ENCODE measurements at regions not wholly inside any gene's neighbourhood (a gene's known extent, or its start where the extent isn't known, plus 50 kb on each side); places are given as distances from the start of the nearest gene placed in this dataset.

DNA sequence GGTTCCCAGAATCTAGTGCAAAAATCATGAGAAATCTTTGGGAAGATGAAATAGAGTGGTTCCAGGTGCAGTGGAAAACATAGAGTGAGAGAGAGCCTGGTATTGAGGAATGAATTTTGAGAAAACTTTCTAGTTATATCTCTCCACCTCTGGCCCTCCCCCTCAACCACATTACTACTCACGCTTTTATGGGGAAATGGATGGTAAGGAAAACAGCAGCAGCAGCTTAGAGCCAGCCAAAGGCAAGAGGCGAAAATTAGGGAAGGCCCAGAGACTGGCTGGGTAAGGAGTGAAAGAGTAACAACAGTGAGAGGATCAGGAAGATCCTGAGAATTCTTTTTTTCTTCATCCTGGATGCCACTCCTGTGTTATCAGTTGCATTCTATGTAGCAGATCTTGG, 187.9 kb upstream of the ECI2 start:
- H3K27me3 ChIP-seq (ENCODE audit: low read length), result no peaks in the 10 kb centered on the region
- H3K79me2 ChIP-seq (ENCODE audit: low read length), result no peaks in the 10 kb centered on the region
- no peak overlapping the region for H3K4me2 ChIP-seq (ENCODE audit: low read depth, low read length, poor library complexity, severe bottlenecking)
- no peaks in the 10 kb centered on the region for H4K20me1 ChIP-seq (ENCODE audit: insufficient read depth, low read depth, low read length)
- H3K9ac ChIP-seq (ENCODE audit: low read length), result no peak overlapping the region
- H3K9me3 ChIP-seq (ENCODE audit: low read length), result no peaks in the 10 kb centered on the region
- no peak overlapping the region for H3K27ac ChIP-seq (ENCODE audit: low read length)
- no peak overlapping the region for H3K4me3 ChIP-seq (ENCODE audit: low read length)
- H3K9me2 ChIP-seq (replicated peaks; ENCODE audit: insufficient read depth, low read length), result no peaks in the 10 kb centered on the region
- no peak for DNase-seq
- no peaks in the 10 kb centered on the region for H3K36me3 ChIP-seq (ENCODE audit: insufficient read depth, low read length)
- no peaks in the 10 kb centered on the region for H3K4me1 ChIP-seq (ENCODE audit: low read length)
- no peak overlapping the region for H2AFZ ChIP-seq (ENCODE audit: low read length)

- Histone ChIP-seq H3K9me3 (ENCODE audit: low read length) (no peaks in the 10 kb centered on the region), H2AFZ (ENCODE audit: low read length) (no peak overlapping the region), H3K27me3 (ENCODE audit: low read length) (no peaks in the 10 kb centered on the region), H3K79me2 (ENCODE audit: low read length) (no peaks in the 10 kb centered on the region), H3K9me2 (replicated peaks; ENCODE audit: insufficient read depth, low read length) (no peaks in the 10 kb centered on the region), H4K20me1 (ENCODE audit: insufficient read depth, low read depth, low read length) (no peaks in the 10 kb centered on the region), H3K27ac (ENCODE audit: low read length) (no peak overlapping the region), H3K4me1 (ENCODE audit: low read length) (no peaks in the 10 kb centered on the region), H3K4me2 (ENCODE audit: low read depth, low read length, poor library complexity, severe bottlenecking) (no peak overlapping the region), H3K9ac (ENCODE audit: low read length) (no peak overlapping the region), H3K4me3 (ENCODE audit: low read length) (no peak overlapping the region), H3K36me3 (ENCODE audit: insufficient read depth, low read length) (no peaks in the 10 kb centered on the region)
- DNase-seq, result no peak
Measured at GRCh38 chr6:4322846-4323309, 187.5 kb upstream of the ECI2 start.

- H3K27me3 ChIP-seq (ENCODE audit: low read length), result no peaks in the 10 kb centered on the region
- no peak for DNase-seq
- H3K9me2 ChIP-seq (replicated peaks; ENCODE audit: insufficient read depth, low read length), result no peaks in the 10 kb centered on the region
- H3K27ac ChIP-seq (ENCODE audit: low read length), result no peak overlapping the region
- H3K4me3 ChIP-seq (ENCODE audit: low read length), result no peak overlapping the region
- H3K36me3 ChIP-seq (ENCODE audit: insufficient read depth, low read length), result no peaks in the 10 kb centered on the region
- H3K4me1 ChIP-seq (ENCODE audit: low read length), result no peaks in the 10 kb centered on the region
- H3K4me2 ChIP-seq (ENCODE audit: low read depth, low read length, poor library complexity, severe bottlenecking), result no peak overlapping the region
- no peak overlapping the region for H3K9ac ChIP-seq (ENCODE audit: low read length)
- H2AFZ ChIP-seq (ENCODE audit: low read length), result no peak overlapping the region
- no peaks in the 10 kb centered on the region for H4K20me1 ChIP-seq (ENCODE audit: insufficient read depth, low read depth, low read length)
- no peaks in the 10 kb centered on the region for H3K9me3 ChIP-seq (ENCODE audit: low read length)
- H3K79me2 ChIP-seq (ENCODE audit: low read length), result no peaks in the 10 kb centered on the region
Measured at GRCh38 chr6:4322134-4322845, 186.9 kb upstream of the ECI2 start.

DNA sequence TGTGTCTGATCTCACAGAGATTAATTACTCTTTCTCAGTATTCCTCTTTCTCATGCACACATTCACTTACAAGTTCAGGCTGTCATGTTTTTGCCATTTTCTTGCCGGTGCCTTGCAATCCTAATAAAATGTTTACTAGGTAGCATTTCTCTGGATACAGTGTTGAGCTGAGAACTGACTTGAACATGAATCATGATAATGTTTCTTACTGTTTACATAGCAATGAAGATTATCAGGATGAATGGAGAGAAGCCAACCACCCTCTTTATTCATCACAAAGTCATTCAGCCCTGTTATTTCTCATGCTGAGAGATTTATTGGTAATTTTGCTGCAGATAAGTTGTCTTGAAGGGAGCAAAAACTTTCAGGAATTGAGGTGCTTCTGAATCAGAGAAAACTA, 185.5 kb upstream of the ECI2 start:
- Histone ChIP-seq H3K4me3 (ENCODE audit: low read length) (no peak overlapping the region), H3K27ac (ENCODE audit: low read length) (no peak overlapping the region), H4K20me1 (ENCODE audit: insufficient read depth, low read depth, low read length) (no peaks in the 10 kb centered on the region), H3K4me2 (ENCODE audit: low read depth, low read length, poor library complexity, severe bottlenecking) (no peak overlapping the region), H3K9ac (ENCODE audit: low read length) (no peak overlapping the region), H3K4me1 (ENCODE audit: low read length) (no peaks in the 10 kb centered on the region), H3K27me3 (ENCODE audit: low read length) (no peaks in the 10 kb centered on the region), H3K79me2 (ENCODE audit: low read length) (no peaks in the 10 kb centered on the region), H2AFZ (ENCODE audit: low read length) (no peak overlapping the region), H3K9me2 (replicated peaks; ENCODE audit: insufficient read depth, low read length) (no peaks in the 10 kb centered on the region), H3K9me3 (ENCODE audit: low read length) (no peaks in the 10 kb centered on the region), H3K36me3 (ENCODE audit: insufficient read depth, low read length) (no peaks in the 10 kb centered on the region)
- DNase-seq, result no peak

GRCh38 chr6:4319981-4320683, 184.8 kb upstream of the ECI2 start:
- Histone ChIP-seq H3K4me2 (ENCODE audit: low read depth, low read length, poor library complexity, severe bottlenecking) (no peak overlapping the region), H3K4me1 (ENCODE audit: low read length) (no peaks in the 10 kb centered on the region), H3K4me3 (ENCODE audit: low read length) (no peak overlapping the region), H3K27me3 (ENCODE audit: low read length) (no peaks in the 10 kb centered on the region), H3K9me3 (ENCODE audit: low read length) (no peaks in the 10 kb centered on the region), H3K9ac (ENCODE audit: low read length) (no peak overlapping the region), H3K9me2 (replicated peaks; ENCODE audit: insufficient read depth, low read length) (no peaks in the 10 kb centered on the region), H3K27ac (ENCODE audit: low read length) (no peak overlapping the region), H3K36me3 (ENCODE audit: insufficient read depth, low read length) (no peaks in the 10 kb centered on the region), H3K79me2 (ENCODE audit: low read length) (no peaks in the 10 kb centered on the region), H2AFZ (ENCODE audit: low read length) (no peak overlapping the region), H4K20me1 (ENCODE audit: insufficient read depth, low read depth, low read length) (no peaks in the 10 kb centered on the region)
- DNase-seq, result no peak

- Histone ChIP-seq H3K4me1 (ENCODE audit: low read length) (no peaks in the 10 kb centered on the region), H4K20me1 (ENCODE audit: insufficient read depth, low read depth, low read length) (no peaks in the 10 kb centered on the region), H2AFZ (ENCODE audit: low read length) (no peak overlapping the region), H3K9me3 (ENCODE audit: low read length) (no peaks in the 10 kb centered on the region), H3K36me3 (ENCODE audit: insufficient read depth, low read length) (no peaks in the 10 kb centered on the region), H3K27me3 (ENCODE audit: low read length) (no peaks in the 10 kb centered on the region), H3K4me2 (ENCODE audit: low read depth, low read length, poor library complexity, severe bottlenecking) (no peak overlapping the region), H3K9me2 (replicated peaks; ENCODE audit: insufficient read depth, low read length) (no peaks in the 10 kb centered on the region), H3K27ac (ENCODE audit: low read length) (no peak overlapping the region), H3K9ac (ENCODE audit: low read length) (no peak overlapping the region), H3K79me2 (ENCODE audit: low read length) (no peaks in the 10 kb centered on the region), H3K4me3 (ENCODE audit: low read length) (no peak overlapping the region)
- DNase-seq, result no peak
Measured at GRCh38 chr6:4318321-4318720, 182.9 kb upstream of the ECI2 start.

GRCh38 chr6:4316867-4317400, 181.6 kb upstream of the ECI2 start:
- H3K9ac ChIP-seq (ENCODE audit: low read length), result no peak overlapping the region
- H3K4me2 ChIP-seq (ENCODE audit: low read depth, low read length, poor library complexity, severe bottlenecking), result no peak overlapping the region
- H2AFZ ChIP-seq (ENCODE audit: low read length), result no peak overlapping the region
- peaks cover 4% of the 10 kb centered on the region for H3K9me3 ChIP-seq (ENCODE audit: low read length)
- H3K27me3 ChIP-seq (ENCODE audit: low read length), result no peaks in the 10 kb centered on the region; the same call in 1 of the 2 replicates
- no peaks in the 10 kb centered on the region for H4K20me1 ChIP-seq (ENCODE audit: insufficient read depth, low read depth, low read length)
- H3K9me2 ChIP-seq (replicated peaks; ENCODE audit: insufficient read depth, low read length), result no peaks in the 10 kb centered on the region
- H3K4me3 ChIP-seq (ENCODE audit: low read length), result no peak overlapping the region
- H3K36me3 ChIP-seq (ENCODE audit: insufficient read depth, low read length), result no peaks in the 10 kb centered on the region
- H3K79me2 ChIP-seq (ENCODE audit: low read length), result no peaks in the 10 kb centered on the region
- H3K4me1 ChIP-seq (ENCODE audit: low read length), result no peaks in the 10 kb centered on the region
- DNase-seq, result no peak
- no peak overlapping the region for H3K27ac ChIP-seq (ENCODE audit: low read length)

- no peak for DNase-seq
Measured at GRCh38 chr6:4314201-4314707, 178.9 kb upstream of the ECI2 start.

More at GRCh38 chr6:4314201-4314707, 178.9 kb upstream of the ECI2 start:
- Histone ChIP-seq H2AFZ (ENCODE audit: low read length) (no peak overlapping the region), H3K27me3 (ENCODE audit: low read length) (no peaks in the 10 kb centered on the region; the same call in 1 of the 2 replicates), H3K9me2 (replicated peaks; ENCODE audit: insufficient read depth, low read length) (no peaks in the 10 kb centered on the region), H3K27ac (ENCODE audit: low read length) (no peak overlapping the region), H3K9ac (ENCODE audit: low read length) (no peak overlapping the region), H3K9me3 (ENCODE audit: low read length) (peaks cover 4% of the 10 kb centered on the region), H3K4me3 (ENCODE audit: low read length) (no peak overlapping the region), H4K20me1 (ENCODE audit: insufficient read depth, low read depth, low read length) (no peaks in the 10 kb centered on the region), H3K4me2 (ENCODE audit: low read depth, low read length, poor library complexity, severe bottlenecking) (no peak overlapping the region), H3K79me2 (ENCODE audit: low read length) (no peaks in the 10 kb centered on the region), H3K36me3 (ENCODE audit: insufficient read depth, low read length) (no peaks in the 10 kb centered on the region), H3K4me1 (ENCODE audit: low read length) (no peaks in the 10 kb centered on the region)
